GM18517 (cell line): ENCODE measurements at regions not wholly inside any gene's neighbourhood (a gene's known extent, or its start where the extent isn't known, plus 50 kb on each side); places are given as distances from the start of the nearest gene placed in this dataset.
"Not testable (repeated sequence)": the region's sequence is repeated elsewhere in the genome, so short reads cannot be mapped to it uniquely, and the experiment has no call there.

Experiments used
- ATAC-seq: cut with Tn5 transposase; IDR thresholded peaks from one replicate; pipeline ENCODE4 v1.9.1; 2021; ENCODE audit warnings: mild to moderate bottlenecking, moderate library complexity; ENCODE audit not compliant: unreplicated experiment

GRCh38 chr4:184282251-184282713 is 64.6 kb upstream of the ENPP6 start:
- ATAC-seq: peak; percentile 21

GRCh38 chr4:184281231-184282139 is 63.8 kb upstream of the ENPP6 start:
- peak; percentile 26 for ATAC-seq

GRCh38 chr4:184280591-184281071 is 63.0 kb upstream of the ENPP6 start:
- peak; percentile 43 for ATAC-seq

GRCh38 chr4:184280137-184280536 is 62.5 kb upstream of the ENPP6 start:
- no peak for ATAC-seq

GRCh38 chr4:184279496-184280061 is 61.9 kb upstream of the ENPP6 start:
- no peak for ATAC-seq

- not testable (repeated sequence) for ATAC-seq
Measured at GRCh38 chr4:184277769-184278168, 60.1 kb upstream of the ENPP6 start.

- not testable (repeated sequence) for ATAC-seq
Measured at GRCh38 chr4:184277010-184277409, 59.3 kb upstream of the ENPP6 start.

GRCh38 chr4:184276346-184276745 is 58.7 kb upstream of the ENPP6 start:
- ATAC-seq: not testable (repeated sequence)

- no peak for ATAC-seq
Measured at GRCh38 chr4:184275766-184276165, 58.1 kb upstream of the ENPP6 start.

- ATAC-seq: no peak
Measured at GRCh38 chr4:184274286-184274951, 56.7 kb upstream of the ENPP6 start.

- ATAC-seq: no peak
Measured at GRCh38 chr4:184273166-184274147, 55.8 kb upstream of the ENPP6 start.

GRCh38 chr4:184270808-184271413 is 53.2 kb upstream of the ENPP6 start:
- ATAC-seq: no peak

GRCh38 chr4:184269879-184270430 is 52.3 kb upstream of the ENPP6 start:
- ATAC-seq: no peak

GRCh38 chr4:184268584-184269160 is 51.0 kb upstream of the ENPP6 start:
- ATAC-seq: no peak

GRCh38 chr4:184267673-184268583 is 50.3 kb upstream of the ENPP6 start:
- peak; percentile 79 for ATAC-seq
